ENCODE measurements at regions not wholly inside any gene's neighbourhood (a gene's known extent, or its start where the extent isn't known, plus 50 kb on each side); places are given as distances from the start of the nearest gene placed in this dataset.

GRCh38 chr5:113800686-113801085 lies 287.2 kb downstream of the YTHDC2 start:
- Histone ChIP-seq H3K27ac (ENCODE audit: low read depth, low read length) (no peak overlapping the region), H2BK15ac (replicated peaks; ENCODE audit: low read depth) (no peak overlapping the region), H2AK5ac (ENCODE audit: low read length) (no peak overlapping the region), H2BK120ac (ENCODE audit: low read depth, low read length) (no peak overlapping the region), H3K4ac (ENCODE audit: low read depth, low read length) (no peak overlapping the region), H3K56ac (ENCODE audit: low read length) (no peak overlapping the region), H3K18ac (ENCODE audit: low read length) (no peak overlapping the region), H3K27me3 (ENCODE audit: insufficient read depth, low read length, poor library complexity) (no peaks in the 10 kb centered on the region), H3K4me1 (ENCODE audit: control insufficient read depth, low read depth, low read length) (no peaks in the 10 kb centered on the region), H3K36me3 (ENCODE audit: control insufficient read depth, insufficient read depth, low read length) (no peaks in the 10 kb centered on the region), H3K79me1 (ENCODE audit: low read length) (no peaks in the 10 kb centered on the region), H4K5ac (ENCODE audit: low read length) (no peak overlapping the region), H3K4me2 (ENCODE audit: low read length) (no peak overlapping the region), H2BK5ac (ENCODE audit: low read length) (no peak overlapping the region), H3K4me3 (ENCODE audit: low read length) (no peak overlapping the region), H3K9ac (ENCODE audit: low read length) (no peak overlapping the region), H3K79me2 (ENCODE audit: control insufficient read depth, insufficient read depth, low read length) (no peaks in the 10 kb centered on the region), H4K8ac (ENCODE audit: low read depth, low read length) (no peak overlapping the region), H3K23ac (ENCODE audit: low read length) (no peak overlapping the region)
- peak; percentile 27 for DNase-seq
- no CpG with 5 or more reads among the region's 3 CpGs for WGBS (ENCODE audit: extremely low coverage, insufficient coverage, low lambda C conversion rate)

- H4K5ac ChIP-seq (ENCODE audit: low read length) = no peak overlapping the region
- no peaks in the 10 kb centered on the region for H3K4me1 ChIP-seq (ENCODE audit: control insufficient read depth, low read depth, low read length)
- H3K4me2 ChIP-seq (ENCODE audit: low read length) = no peak overlapping the region
- H3K79me1 ChIP-seq (ENCODE audit: low read length) = no peaks in the 10 kb centered on the region
- H3K18ac ChIP-seq (ENCODE audit: low read length) = no peak overlapping the region
- H3K56ac ChIP-seq (ENCODE audit: low read length) = no peak overlapping the region
- no peak overlapping the region for H3K9ac ChIP-seq (ENCODE audit: low read length)
- H3K27me3 ChIP-seq (ENCODE audit: insufficient read depth, low read length, poor library complexity) = no peaks in the 10 kb centered on the region
- no peak overlapping the region for H3K4ac ChIP-seq (ENCODE audit: low read depth, low read length)
- H2BK120ac ChIP-seq (ENCODE audit: low read depth, low read length) = no peak overlapping the region
- H3K27ac ChIP-seq (ENCODE audit: low read depth, low read length) = no peak overlapping the region
- H3K36me3 ChIP-seq (ENCODE audit: control insufficient read depth, insufficient read depth, low read length) = no peaks in the 10 kb centered on the region
- no peak overlapping the region for H3K4me3 ChIP-seq (ENCODE audit: low read length)
- no peak overlapping the region for H2BK15ac ChIP-seq (replicated peaks; ENCODE audit: low read depth)
- no CpG with 5 or more reads among the region's 4 CpGs for WGBS (ENCODE audit: extremely low coverage, insufficient coverage, low lambda C conversion rate)
- no peak overlapping the region for H2BK5ac ChIP-seq (ENCODE audit: low read length)
- peak; percentile 41 for DNase-seq
- H4K8ac ChIP-seq (ENCODE audit: low read depth, low read length) = no peak overlapping the region
- H3K23ac ChIP-seq (ENCODE audit: low read length) = no peak overlapping the region
- no peaks in the 10 kb centered on the region for H3K79me2 ChIP-seq (ENCODE audit: control insufficient read depth, insufficient read depth, low read length)
- no peak overlapping the region for H2AK5ac ChIP-seq (ENCODE audit: low read length)
These were observed 290.8 kb downstream of the YTHDC2 start for GRCh38 chr5:113804264-113804663.

- Histone ChIP-seq H3K4me3 (ENCODE audit: low read length) (no peak overlapping the region), H3K9ac (ENCODE audit: low read length) (no peak overlapping the region), H3K4ac (ENCODE audit: low read depth, low read length) (no peak overlapping the region), H3K27me3 (ENCODE audit: insufficient read depth, low read length, poor library complexity) (no peaks in the 10 kb centered on the region), H3K27ac (ENCODE audit: low read depth, low read length) (no peak overlapping the region), H2BK120ac (ENCODE audit: low read depth, low read length) (no peak overlapping the region), H3K79me1 (ENCODE audit: low read length) (no peaks in the 10 kb centered on the region), H3K79me2 (ENCODE audit: control insufficient read depth, insufficient read depth, low read length) (no peaks in the 10 kb centered on the region), H3K18ac (ENCODE audit: low read length) (no peak overlapping the region), H2BK15ac (replicated peaks; ENCODE audit: low read depth) (no peak overlapping the region), H4K8ac (ENCODE audit: low read depth, low read length) (no peak overlapping the region), H3K4me2 (ENCODE audit: low read length) (no peak overlapping the region), H2BK5ac (ENCODE audit: low read length) (no peak overlapping the region), H3K36me3 (ENCODE audit: control insufficient read depth, insufficient read depth, low read length) (no peaks in the 10 kb centered on the region), H3K23ac (ENCODE audit: low read length) (no peak overlapping the region), H3K4me1 (ENCODE audit: control insufficient read depth, low read depth, low read length) (no peaks in the 10 kb centered on the region), H3K56ac (ENCODE audit: low read length) (peak overlapping the region; percentile 31), H2AK5ac (ENCODE audit: low read length) (no peak overlapping the region), H4K5ac (ENCODE audit: low read length) (no peak overlapping the region)
- peak; percentile 60 for DNase-seq
- no CpG with 5 or more reads among the region's 6 CpGs for WGBS (ENCODE audit: extremely low coverage, insufficient coverage, low lambda C conversion rate)
These were observed 291.4 kb downstream of the YTHDC2 start for GRCh38 chr5:113804943-113805342.

GRCh38 chr5:113806250-113806649 lies 292.8 kb downstream of the YTHDC2 start:
- H3K4me3 ChIP-seq (ENCODE audit: low read length) = no peak overlapping the region
- no peak overlapping the region for H2BK5ac ChIP-seq (ENCODE audit: low read length)
- WGBS (ENCODE audit: extremely low coverage, insufficient coverage, low lambda C conversion rate) = no CpG with 5 or more reads among the region's 3 CpGs
- H3K36me3 ChIP-seq (ENCODE audit: control insufficient read depth, insufficient read depth, low read length) = no peaks in the 10 kb centered on the region
- no peak overlapping the region for H3K23ac ChIP-seq (ENCODE audit: low read length)
- peak; percentile 65 for DNase-seq
- H3K4me2 ChIP-seq (ENCODE audit: low read length) = no peak overlapping the region
- H2BK15ac ChIP-seq (replicated peaks; ENCODE audit: low read depth) = no peak overlapping the region
- no peak overlapping the region for H2AK5ac ChIP-seq (ENCODE audit: low read length)
- H3K56ac ChIP-seq (ENCODE audit: low read length) = no peak overlapping the region
- no peak overlapping the region for H2BK120ac ChIP-seq (ENCODE audit: low read depth, low read length)
- H3K4ac ChIP-seq (ENCODE audit: low read depth, low read length) = no peak overlapping the region
- H3K27me3 ChIP-seq (ENCODE audit: insufficient read depth, low read length, poor library complexity) = no peaks in the 10 kb centered on the region
- H3K27ac ChIP-seq (ENCODE audit: low read depth, low read length) = no peak overlapping the region
- no peak overlapping the region for H3K9ac ChIP-seq (ENCODE audit: low read length)
- no peaks in the 10 kb centered on the region for H3K4me1 ChIP-seq (ENCODE audit: control insufficient read depth, low read depth, low read length)
- no peaks in the 10 kb centered on the region for H3K79me2 ChIP-seq (ENCODE audit: control insufficient read depth, insufficient read depth, low read length)
- H3K79me1 ChIP-seq (ENCODE audit: low read length) = no peaks in the 10 kb centered on the region
- no peak overlapping the region for H4K8ac ChIP-seq (ENCODE audit: low read depth, low read length)
- no peak overlapping the region for H4K5ac ChIP-seq (ENCODE audit: low read length)
- H3K18ac ChIP-seq (ENCODE audit: low read length) = no peak overlapping the region

- DNase-seq = peak; percentile 58
- Histone ChIP-seq H2BK15ac (replicated peaks; ENCODE audit: low read depth) (no peak overlapping the region), H3K27ac (ENCODE audit: low read depth, low read length) (no peak overlapping the region), H3K4me2 (ENCODE audit: low read length) (no peak overlapping the region), H2AK5ac (ENCODE audit: low read length) (no peak overlapping the region), H4K8ac (ENCODE audit: low read depth, low read length) (no peak overlapping the region), H3K4me1 (ENCODE audit: control insufficient read depth, low read depth, low read length) (no peaks in the 10 kb centered on the region), H3K9ac (ENCODE audit: low read length) (no peak overlapping the region), H3K4ac (ENCODE audit: low read depth, low read length) (no peak overlapping the region), H2BK120ac (ENCODE audit: low read depth, low read length) (no peak overlapping the region), H3K79me1 (ENCODE audit: low read length) (no peaks in the 10 kb centered on the region), H3K4me3 (ENCODE audit: low read length) (no peak overlapping the region), H3K79me2 (ENCODE audit: control insufficient read depth, insufficient read depth, low read length) (no peaks in the 10 kb centered on the region), H3K27me3 (ENCODE audit: insufficient read depth, low read length, poor library complexity) (no peaks in the 10 kb centered on the region), H3K18ac (ENCODE audit: low read length) (no peak overlapping the region), H2BK5ac (ENCODE audit: low read length) (no peak overlapping the region), H3K36me3 (ENCODE audit: control insufficient read depth, insufficient read depth, low read length) (no peaks in the 10 kb centered on the region), H4K5ac (ENCODE audit: low read length) (no peak overlapping the region), H3K23ac (ENCODE audit: low read length) (no peak overlapping the region), H3K56ac (ENCODE audit: low read length) (no peak overlapping the region)
- WGBS (ENCODE audit: extremely low coverage, insufficient coverage, low lambda C conversion rate) = no CpG with 5 or more reads among the region's 3 CpGs
These were observed 293.4 kb downstream of the YTHDC2 start for GRCh38 chr5:113806904-113807303.

GRCh38 chr5:113807427-113807991 lies 294.0 kb downstream of the YTHDC2 start:
- no peak overlapping the region for H3K23ac ChIP-seq (ENCODE audit: low read length)
- H2BK15ac ChIP-seq (replicated peaks; ENCODE audit: low read depth) = no peak overlapping the region
- no peaks in the 10 kb centered on the region for H3K4me1 ChIP-seq (ENCODE audit: control insufficient read depth, low read depth, low read length)
- H2BK120ac ChIP-seq (ENCODE audit: low read depth, low read length) = no peak overlapping the region
- no peak overlapping the region for H2BK5ac ChIP-seq (ENCODE audit: low read length)
- no peaks in the 10 kb centered on the region for H3K79me2 ChIP-seq (ENCODE audit: control insufficient read depth, insufficient read depth, low read length)
- H3K4ac ChIP-seq (ENCODE audit: low read depth, low read length) = no peak overlapping the region
- H2AK5ac ChIP-seq (ENCODE audit: low read length) = no peak overlapping the region
- no peak overlapping the region for H4K5ac ChIP-seq (ENCODE audit: low read length)
- no CpG with 5 or more reads among the region's 7 CpGs for WGBS (ENCODE audit: extremely low coverage, insufficient coverage, low lambda C conversion rate)
- no peak overlapping the region for H3K9ac ChIP-seq (ENCODE audit: low read length)
- no peak overlapping the region for H3K56ac ChIP-seq (ENCODE audit: low read length)
- no peak for DNase-seq
- no peak overlapping the region for H4K8ac ChIP-seq (ENCODE audit: low read depth, low read length)
- H3K4me2 ChIP-seq (ENCODE audit: low read length) = no peak overlapping the region
- H3K18ac ChIP-seq (ENCODE audit: low read length) = no peak overlapping the region
- H3K27ac ChIP-seq (ENCODE audit: low read depth, low read length) = no peak overlapping the region
- H3K4me3 ChIP-seq (ENCODE audit: low read length) = no peak overlapping the region
- no peaks in the 10 kb centered on the region for H3K36me3 ChIP-seq (ENCODE audit: control insufficient read depth, insufficient read depth, low read length)
- no peaks in the 10 kb centered on the region for H3K27me3 ChIP-seq (ENCODE audit: insufficient read depth, low read length, poor library complexity)
- no peaks in the 10 kb centered on the region for H3K79me1 ChIP-seq (ENCODE audit: low read length)
